ENCODE measurements at regions not wholly inside any gene's neighbourhood (a gene's known extent, or its start where the extent isn't known, plus 50 kb on each side); places are given as distances from the start of the nearest gene placed in this dataset.

DNA sequence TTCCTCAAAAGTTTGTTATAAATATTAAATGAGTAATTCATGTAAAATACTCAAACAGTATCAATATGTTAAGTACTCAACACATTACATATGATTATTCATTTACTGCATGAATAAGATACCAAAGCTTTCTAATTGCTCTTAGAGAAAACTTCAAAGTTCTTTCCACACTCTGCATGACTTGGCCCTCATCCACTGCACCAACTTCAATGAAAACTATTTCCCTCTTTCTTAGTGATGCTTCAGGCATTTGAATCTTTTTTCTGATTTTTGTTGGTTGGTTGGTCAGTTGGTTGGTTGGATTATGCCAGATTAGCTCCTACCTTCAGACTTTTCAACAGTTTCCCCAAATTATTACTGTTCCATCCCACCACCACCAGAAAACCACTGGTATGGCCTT, 314.7 kb upstream of the RGMB start:
- TF ChIP-seq, protein P1, sequence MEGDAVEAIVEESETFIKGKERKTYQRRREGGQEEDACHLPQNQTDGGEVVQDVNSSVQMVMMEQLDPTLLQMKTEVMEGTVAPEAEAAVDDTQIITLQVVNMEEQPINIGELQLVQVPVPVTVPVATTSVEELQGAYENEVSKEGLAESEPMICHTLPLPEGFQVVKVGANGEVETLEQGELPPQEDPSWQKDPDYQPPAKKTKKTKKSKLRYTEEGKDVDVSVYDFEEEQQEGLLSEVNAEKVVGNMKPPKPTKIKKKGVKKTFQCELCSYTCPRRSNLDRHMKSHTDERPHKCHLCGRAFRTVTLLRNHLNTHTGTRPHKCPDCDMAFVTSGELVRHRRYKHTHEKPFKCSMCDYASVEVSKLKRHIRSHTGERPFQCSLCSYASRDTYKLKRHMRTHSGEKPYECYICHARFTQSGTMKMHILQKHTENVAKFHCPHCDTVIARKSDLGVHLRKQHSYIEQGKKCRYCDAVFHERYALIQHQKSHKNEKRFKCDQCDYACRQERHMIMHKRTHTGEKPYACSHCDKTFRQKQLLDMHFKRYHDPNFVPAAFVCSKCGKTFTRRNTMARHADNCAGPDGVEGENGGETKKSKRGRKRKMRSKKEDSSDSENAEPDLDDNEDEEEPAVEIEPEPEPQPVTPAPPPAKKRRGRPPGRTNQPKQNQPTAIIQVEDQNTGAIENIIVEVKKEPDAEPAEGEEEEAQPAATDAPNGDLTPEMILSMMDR (IDR thresholded peaks at IDR 0.05), result no peak
- TF ChIP-seq NR2C2 (CRISPR knock-in tag; IDR thresholded peaks at IDR 0.05) (no peak), ZNF121 (CRISPR knock-in tag; IDR thresholded peaks at IDR 0.05) (no peak)

Data from WTC11 (cell line).